ENCODE measurements at regions not wholly inside any gene's neighbourhood (a gene's known extent, or its start where the extent isn't known, plus 50 kb on each side); places are given as distances from the start of the nearest gene placed in this dataset.

- TF ChIP-seq POLR2A (IDR thresholded peaks at IDR 0.05) (no peak), EP300 (IDR thresholded peaks at IDR 0.05) (no peak), CTCF (IDR thresholded peaks at IDR 0.05) (no peak), POLR2AphosphoS5 (IDR thresholded peaks at IDR 0.05) (no peak)
- H3K9me3 ChIP-seq: no peaks in the 10 kb centered on the region
- DNase-seq (no peak), ATAC-seq (ENCODE audit: low FRiP score in 2 of 2) (peak in 1 of 2 donors; percentile 38)
- 86 to 100% methylated on average over 1 of the region's 1 CpG for WGBS, 2 donors
- H3K4me3 ChIP-seq: no peak overlapping the region
- H3K27ac ChIP-seq: no peak overlapping the region
- H3K36me3 ChIP-seq: no peaks in the 10 kb centered on the region
- no peaks in the 10 kb centered on the region for H3K4me1 ChIP-seq
- H3K27me3 ChIP-seq: no peaks in the 10 kb centered on the region
Observed at GRCh38 chr4:152032722-152033131, 271.9 kb upstream of the GATB start.

GRCh38 chr4:152029631-152030030 is 268.8 kb upstream of the GATB start:
- no peaks in the 10 kb centered on the region for H3K9me3 ChIP-seq
- H3K4me1 ChIP-seq: no peaks in the 10 kb centered on the region
- no peaks in the 10 kb centered on the region for H3K36me3 ChIP-seq
- no peak for TF ChIP-seq CTCF (IDR thresholded peaks at IDR 0.05)
- no peak for TF ChIP-seq EP300 (IDR thresholded peaks at IDR 0.05)
- TF ChIP-seq POLR2A (IDR thresholded peaks at IDR 0.05): no peak
- ATAC-seq (ENCODE audit: low FRiP score in 2 of 2) (no peak), DNase-seq (no peak)
- WGBS, 2 donors: 86 to 91% methylated on average over 6 of the region's 6 CpGs
- H3K4me3 ChIP-seq: no peak overlapping the region
- H3K27ac ChIP-seq: no peak overlapping the region
- H3K27me3 ChIP-seq: no peaks in the 10 kb centered on the region

GRCh38 chr4:152028131-152028530 is 267.3 kb upstream of the GATB start:
- Histone ChIP-seq H3K27me3 (no peaks in the 10 kb centered on the region), H3K27ac (no peak overlapping the region), H3K9me3 (no peaks in the 10 kb centered on the region), H3K4me3 (no peak overlapping the region), H3K36me3 (no peaks in the 10 kb centered on the region), H3K4me1 (no peaks in the 10 kb centered on the region)
- 96 to 100% methylated on average over 1 of the region's 1 CpG for WGBS, 2 donors
- ATAC-seq (ENCODE audit: low FRiP score in 2 of 2) (no peak), DNase-seq (no peak)
- TF ChIP-seq POLR2AphosphoS5 (IDR thresholded peaks at IDR 0.05) (no peak), POLR2A (IDR thresholded peaks at IDR 0.05) (no peak), EP300 (IDR thresholded peaks at IDR 0.05) (no peak), CTCF (IDR thresholded peaks at IDR 0.05) (no peak)

- no peak overlapping the region for H3K27ac ChIP-seq
- no peaks in the 10 kb centered on the region for H3K4me1 ChIP-seq
- no peak for DNase-seq
- H3K9me3 ChIP-seq: no peaks in the 10 kb centered on the region
- H3K4me3 ChIP-seq: no peak overlapping the region
- H3K27me3 ChIP-seq: no peaks in the 10 kb centered on the region
- no peak for TF ChIP-seq EP300 (IDR thresholded peaks at IDR 0.05)
- TF ChIP-seq POLR2A (IDR thresholded peaks at IDR 0.05): no peak
- no peak for TF ChIP-seq CTCF (IDR thresholded peaks at IDR 0.05)
- no peak for TF ChIP-seq POLR2AphosphoS5 (IDR thresholded peaks at IDR 0.05)
- H3K36me3 ChIP-seq: no peaks in the 10 kb centered on the region
- ATAC-seq (ENCODE audit: low FRiP score in 2 of 2): no peak
Observed at GRCh38 chr4:152024881-152025280, 264.1 kb upstream of the GATB start.

GRCh38 chr4:152023674-152024073 is 262.9 kb upstream of the GATB start:
- peak in 1 of 2 donors; percentile 68 for DNase-seq
- TF ChIP-seq POLR2A (IDR thresholded peaks at IDR 0.05): no peak
- TF ChIP-seq EP300 (IDR thresholded peaks at IDR 0.05): no peak
- no peak for TF ChIP-seq CTCF (IDR thresholded peaks at IDR 0.05)
- TF ChIP-seq POLR2AphosphoS5 (IDR thresholded peaks at IDR 0.05): no peak
- ATAC-seq (ENCODE audit: low FRiP score in 2 of 2): no peak
- H3K27me3 ChIP-seq: no peaks in the 10 kb centered on the region
- no peaks in the 10 kb centered on the region for H3K9me3 ChIP-seq
- H3K4me3 ChIP-seq: no peak overlapping the region
- no peaks in the 10 kb centered on the region for H3K36me3 ChIP-seq
- 62 to 72% methylated on average over 9 of the region's 9 CpGs for WGBS, 2 donors
- no peaks in the 10 kb centered on the region for H3K4me1 ChIP-seq
- H3K27ac ChIP-seq: no peak overlapping the region

Data from upper lobe of left lung (tissue), 6 donors.